WERI-Rb-1 (cell line): ENCODE measurements at regions not wholly inside any gene's neighbourhood (a gene's known extent, or its start where the extent isn't known, plus 50 kb on each side); places are given as distances from the start of the nearest gene placed in this dataset.

Experiments
- DNase-seq: peaks from one replicate; pipeline ENCODE4 v3.0.0-alpha.2; 2020
- H3K27ac ChIP-seq: fragments of 250-450 bp; sonication (Bioruptor Pico); 2 replicates; pipeline ENCODE4 v1.5.1; 2020; ENCODE audit warnings: mild to moderate bottlenecking, moderate library complexity
- H3K27me3 ChIP-seq: fragments of 250-450 bp; sonication (Bioruptor Pico); 2 replicates; pipeline ENCODE4 v1.5.1; 2021; ENCODE audit warnings: mild to moderate bottlenecking, low read depth, moderate library complexity; ENCODE audit not compliant: insufficient read depth, severe bottlenecking
- H3K36me3 ChIP-seq: fragments of 250-450 bp; sonication (Bioruptor Pico); 2 replicates; pipeline ENCODE4 v1.5.1; 2020; ENCODE audit warnings: mild to moderate bottlenecking, moderate library complexity
- H3K4me3 ChIP-seq: 2 replicates; pipeline ENCODE4 v1.5.1; 2011; ENCODE audit warnings: low read depth, mild to moderate bottlenecking, control low read depth, low read length
- H3K9me3 ChIP-seq: fragments of 250-450 bp; sonication (Bioruptor Pico); 2 replicates; pipeline ENCODE4 v1.5.1; 2021; ENCODE audit warnings: mild to moderate bottlenecking, moderate library complexity; ENCODE audit not compliant: severe bottlenecking
- CTCF ChIP-seq: IDR thresholded peaks from 2 replicates; pipeline ENCODE4 v1.5.1; 2011; ENCODE audit warnings: low read depth, mild to moderate bottlenecking, control low read depth, inconsistent platforms, low read length

- no peak overlapping the region for H3K27ac ChIP-seq
- TF ChIP-seq CTCF = no peak
Observed at GRCh38 chr10:52568309-52568708, 204.3 kb downstream of the MBL2 start.

GRCh38 chr10:52570490-52570889 is 202.1 kb downstream of the MBL2 start:
- H3K9me3 ChIP-seq = no peaks in the 10 kb centered on the region
- TF ChIP-seq CTCF = no peak
- H3K4me3 ChIP-seq = no peak overlapping the region
- no peaks in the 10 kb centered on the region for H3K36me3 ChIP-seq
- DNase-seq = no peak
- no peak overlapping the region for H3K27ac ChIP-seq
- H3K27me3 ChIP-seq = peaks cover 8% of the 10 kb centered on the region

More at GRCh38 chr10:52568309-52568708, 204.3 kb downstream of the MBL2 start:
- Histone ChIP-seq H3K9me3 (no peaks in the 10 kb centered on the region), H3K4me3 (no peak overlapping the region), H3K36me3 (no peaks in the 10 kb centered on the region), H3K27me3 (peaks cover 5% of the 10 kb centered on the region)
- no peak for DNase-seq

GRCh38 chr10:52571018-52571417 is 201.6 kb downstream of the MBL2 start:
- H3K4me3 ChIP-seq = no peak overlapping the region
- H3K27ac ChIP-seq = no peak overlapping the region
- TF ChIP-seq CTCF = no peak
- H3K9me3 ChIP-seq = no peaks in the 10 kb centered on the region
- DNase-seq = no peak
- no peaks in the 10 kb centered on the region for H3K36me3 ChIP-seq
- H3K27me3 ChIP-seq = peaks cover 8% of the 10 kb centered on the region

- DNase-seq = no peak
- Histone ChIP-seq H3K27ac (no peak overlapping the region), H3K9me3 (no peaks in the 10 kb centered on the region), H3K27me3 (peaks cover 8% of the 10 kb centered on the region), H3K4me3 (no peak overlapping the region), H3K36me3 (no peaks in the 10 kb centered on the region)
- TF ChIP-seq CTCF = no peak
Observed at GRCh38 chr10:52571516-52572182, 200.9 kb downstream of the MBL2 start.

- Histone ChIP-seq H3K4me3 (no peak overlapping the region), H3K27ac (no peak overlapping the region), H3K27me3 (peaks cover 7% of the 10 kb centered on the region), H3K36me3 (no peaks in the 10 kb centered on the region), H3K9me3 (no peaks in the 10 kb centered on the region)
- no peak for TF ChIP-seq CTCF
- DNase-seq = no peak
Observed at GRCh38 chr10:52573347-52573746, 199.2 kb downstream of the MBL2 start.

GRCh38 chr10:52574697-52575096 is 197.9 kb downstream of the MBL2 start:
- no peak for TF ChIP-seq CTCF

More at GRCh38 chr10:52574697-52575096, 197.9 kb downstream of the MBL2 start:
- DNase-seq = no peak
- Histone ChIP-seq H3K9me3 (no peaks in the 10 kb centered on the region), H3K27me3 (peaks cover 5% of the 10 kb centered on the region), H3K36me3 (no peaks in the 10 kb centered on the region), H3K27ac (no peak overlapping the region), H3K4me3 (no peak overlapping the region)
